Dermis blood vessel endothelial cell (primary cell): ENCODE measurements at regions not wholly inside any gene's neighbourhood (a gene's known extent, or its start where the extent isn't known, plus 50 kb on each side); places are given as distances from the start of the nearest gene placed in this dataset.

Source experiments
- DNase-seq: peaks from one replicate; pipeline ENCODE4 v3.0.0; 2010

GRCh38 chr20:56840716-56841261 is 211.7 kb downstream of the TFAP2C start:
- no peak for DNase-seq

- no peak for DNase-seq
These were observed 212.3 kb downstream of the TFAP2C start for GRCh38 chr20:56841346-56841908.

GRCh38 chr20:56842056-56842455 is 212.9 kb downstream of the TFAP2C start:
- DNase-seq, result no peak

GRCh38 chr20:56843386-56843785 is 214.3 kb downstream of the TFAP2C start:
- no peak for DNase-seq

GRCh38 chr20:56843817-56844216 is 214.7 kb downstream of the TFAP2C start:
- no peak for DNase-seq

- no peak for DNase-seq
These were observed 216.5 kb downstream of the TFAP2C start for GRCh38 chr20:56845546-56846086.

- no peak for DNase-seq
These were observed 219.5 kb downstream of the TFAP2C start for GRCh38 chr20:56848561-56848960.

GRCh38 chr20:56851552-56851951 is 222.4 kb downstream of the TFAP2C start:
- no peak for DNase-seq

- DNase-seq, result no peak
These were observed 226.6 kb downstream of the TFAP2C start for GRCh38 chr20:56855708-56856107.

- DNase-seq, result no peak
These were observed 228.8 kb downstream of the TFAP2C start for GRCh38 chr20:56857950-56858349.

- DNase-seq, result no peak
These were observed 230.1 kb downstream of the TFAP2C start for GRCh38 chr20:56859039-56859800.

- DNase-seq, result no peak
These were observed 230.7 kb downstream of the TFAP2C start for GRCh38 chr20:56859801-56860261.

GRCh38 chr20:56860413-56860812 is 231.3 kb downstream of the TFAP2C start:
- no peak for DNase-seq

GRCh38 chr20:56861590-56861989 is 232.5 kb downstream of the TFAP2C start:
- no peak for DNase-seq

- no peak for DNase-seq
These were observed 235.9 kb downstream of the TFAP2C start for GRCh38 chr20:56865055-56865454.

GRCh38 chr20:56867128-56867527 is 238.0 kb downstream of the TFAP2C start:
- no peak for DNase-seq

GRCh38 chr20:56868746-56869145 is 239.6 kb downstream of the TFAP2C start:
- DNase-seq, result no peak

- no peak for DNase-seq
These were observed 241.2 kb downstream of the TFAP2C start for GRCh38 chr20:56870271-56870670.

- DNase-seq, result no peak
These were observed 242.6 kb downstream of the TFAP2C start for GRCh38 chr20:56871691-56872090.

- no peak for DNase-seq
These were observed 243.7 kb downstream of the TFAP2C start for GRCh38 chr20:56872620-56873458.

- no peak for DNase-seq
These were observed 244.7 kb downstream of the TFAP2C start for GRCh38 chr20:56873836-56874235.

GRCh38 chr20:56875052-56875659 is 246.1 kb downstream of the TFAP2C start:
- no peak for DNase-seq
